ENCODE measurements at regions not wholly inside any gene's neighbourhood (a gene's known extent, or its start where the extent isn't known, plus 50 kb on each side); places are given as distances from the start of the nearest gene placed in this dataset.

DNA sequence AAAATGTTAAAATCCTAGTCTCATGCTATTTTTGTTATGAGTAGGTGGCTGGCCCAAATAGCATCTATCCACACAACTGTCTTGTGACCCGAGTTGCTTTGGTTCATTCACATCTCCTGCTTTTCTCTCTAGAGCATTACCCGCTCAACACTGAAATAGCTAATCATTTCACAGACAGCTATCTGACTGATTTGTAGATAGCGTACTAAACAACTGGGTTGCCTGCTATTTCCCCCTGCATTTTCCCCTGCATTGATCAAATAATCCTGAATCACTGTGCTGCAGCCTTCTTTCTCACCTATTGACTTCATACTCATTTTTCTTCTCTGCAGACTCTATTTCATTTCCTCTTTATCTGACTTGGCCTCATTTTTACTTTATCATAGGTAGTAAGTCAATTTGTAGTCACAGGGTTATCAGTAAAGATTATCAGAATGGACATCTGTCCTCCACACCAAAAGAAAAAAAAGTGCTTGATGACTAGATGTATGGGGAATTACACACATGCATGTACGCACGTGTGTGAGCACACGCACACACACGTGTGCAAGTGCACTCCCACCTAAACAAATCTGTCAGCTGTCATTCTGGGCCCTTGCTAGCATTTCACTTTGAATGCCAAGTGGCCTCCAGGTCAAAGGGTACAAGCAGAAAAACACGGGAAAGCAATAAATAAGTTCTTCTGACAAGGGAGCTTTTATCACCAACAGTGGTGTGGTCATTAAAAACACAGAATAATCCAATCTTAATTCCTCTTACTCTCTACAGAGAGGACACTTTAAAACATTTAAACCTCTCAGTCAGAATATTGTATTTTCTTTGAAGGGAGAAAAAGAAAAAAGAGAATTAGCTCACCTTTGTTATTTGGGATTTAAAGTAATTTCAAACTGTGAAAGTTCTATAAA is 501.6 kb downstream of the EFNA5 start:
- DNase-seq, result no peak
- H3K27me3 ChIP-seq, result no peaks in the 10 kb centered on the region
- H3K36me3 ChIP-seq, result no peaks in the 10 kb centered on the region
- ATAC-seq, result no peak
- TF ChIP-seq, protein P1, sequence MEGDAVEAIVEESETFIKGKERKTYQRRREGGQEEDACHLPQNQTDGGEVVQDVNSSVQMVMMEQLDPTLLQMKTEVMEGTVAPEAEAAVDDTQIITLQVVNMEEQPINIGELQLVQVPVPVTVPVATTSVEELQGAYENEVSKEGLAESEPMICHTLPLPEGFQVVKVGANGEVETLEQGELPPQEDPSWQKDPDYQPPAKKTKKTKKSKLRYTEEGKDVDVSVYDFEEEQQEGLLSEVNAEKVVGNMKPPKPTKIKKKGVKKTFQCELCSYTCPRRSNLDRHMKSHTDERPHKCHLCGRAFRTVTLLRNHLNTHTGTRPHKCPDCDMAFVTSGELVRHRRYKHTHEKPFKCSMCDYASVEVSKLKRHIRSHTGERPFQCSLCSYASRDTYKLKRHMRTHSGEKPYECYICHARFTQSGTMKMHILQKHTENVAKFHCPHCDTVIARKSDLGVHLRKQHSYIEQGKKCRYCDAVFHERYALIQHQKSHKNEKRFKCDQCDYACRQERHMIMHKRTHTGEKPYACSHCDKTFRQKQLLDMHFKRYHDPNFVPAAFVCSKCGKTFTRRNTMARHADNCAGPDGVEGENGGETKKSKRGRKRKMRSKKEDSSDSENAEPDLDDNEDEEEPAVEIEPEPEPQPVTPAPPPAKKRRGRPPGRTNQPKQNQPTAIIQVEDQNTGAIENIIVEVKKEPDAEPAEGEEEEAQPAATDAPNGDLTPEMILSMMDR (IDR thresholded peaks at IDR 0.05), result no peak
- intact Hi-C loops (cut with DNase I), result no loop called here
- H3K4me3 ChIP-seq, result no peak overlapping the region
- no peaks in the 10 kb centered on the region for H3K4me1 ChIP-seq
- peaks cover 4% of the 10 kb centered on the region for H3K9me3 ChIP-seq
- H3K27ac ChIP-seq, result no peak overlapping the region

DNA sequence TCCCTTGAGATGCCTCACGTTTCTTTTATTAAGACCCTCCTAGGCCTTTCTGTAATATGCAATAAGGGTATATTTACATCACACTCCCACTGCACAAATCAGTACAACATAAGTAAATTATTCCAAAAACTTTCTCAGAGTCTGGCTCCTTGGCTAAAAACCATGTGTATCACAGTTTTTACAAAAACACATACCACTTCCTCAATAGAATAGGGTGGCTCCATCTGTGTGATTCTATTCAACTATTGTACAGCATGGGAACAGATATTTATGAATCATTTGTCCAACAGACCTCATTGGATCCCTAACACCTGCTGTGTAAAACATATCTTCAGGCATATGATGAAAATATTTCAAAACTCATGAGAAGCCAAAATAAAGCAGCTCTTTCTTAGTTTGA is 502.7 kb downstream of the EFNA5 start:
- TF ChIP-seq, protein P1 (IDR thresholded peaks at IDR 0.05), result no peak
- H3K4me1 ChIP-seq, result no peaks in the 10 kb centered on the region
- H3K36me3 ChIP-seq, result no peaks in the 10 kb centered on the region
- intact Hi-C loops (cut with DNase I), result no loop called here
- no peak overlapping the region for H3K27ac ChIP-seq
- DNase-seq (no peak), ATAC-seq (no peak)
- peaks cover 4% of the 10 kb centered on the region for H3K9me3 ChIP-seq
- H3K4me3 ChIP-seq, result no peak overlapping the region
- no peaks in the 10 kb centered on the region for H3K27me3 ChIP-seq

DNA sequence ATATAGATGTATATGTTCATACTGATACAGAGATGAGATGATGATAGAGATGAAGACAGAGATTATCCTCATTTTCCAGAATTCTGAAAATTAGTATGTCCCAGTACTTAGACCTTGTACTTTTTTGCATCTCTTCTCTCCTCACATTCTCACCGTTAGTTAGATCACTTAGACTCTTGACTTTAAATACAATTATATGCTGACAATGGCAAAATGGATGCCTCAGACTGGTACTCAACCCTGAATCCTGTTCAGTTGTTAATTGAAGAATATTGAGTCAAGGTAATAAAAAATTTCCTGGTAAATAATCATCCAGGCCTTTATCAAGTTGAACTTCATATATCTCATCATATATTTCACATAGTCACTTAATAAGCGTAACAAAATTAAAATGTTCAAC is 505.4 kb downstream of the EFNA5 start:
- Histone ChIP-seq H3K9me3 (no peaks in the 10 kb centered on the region), H3K4me3 (no peak overlapping the region), H3K4me1 (no peaks in the 10 kb centered on the region), H3K27me3 (no peaks in the 10 kb centered on the region), H3K27ac (no peak overlapping the region), H3K36me3 (no peaks in the 10 kb centered on the region)
- DNase-seq (no peak), ATAC-seq (no peak)
- TF ChIP-seq, protein P1 (IDR thresholded peaks at IDR 0.05), result no peak
- intact Hi-C loops (cut with DNase I), result no loop called here

DNA sequence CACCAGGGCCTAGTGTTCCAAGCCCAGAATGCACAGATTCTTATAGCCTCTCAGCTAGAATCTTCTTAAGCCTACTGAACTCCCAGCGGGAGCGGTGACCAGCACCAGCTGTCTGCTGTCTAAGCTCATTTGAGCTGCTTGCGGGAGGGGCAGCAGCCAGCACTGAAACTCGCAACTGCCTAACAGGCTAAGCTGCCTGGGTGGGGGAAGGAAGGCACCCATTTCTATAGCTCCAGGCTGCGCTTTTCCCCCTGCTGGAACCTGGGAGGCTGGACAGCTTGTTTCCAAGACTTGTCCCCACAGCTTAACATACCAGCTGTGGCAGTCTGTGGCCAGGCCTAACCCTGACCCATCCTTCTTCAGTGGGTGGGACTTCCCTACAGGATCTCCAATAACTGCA is 512.9 kb downstream of the EFNA5 start:
- ATAC-seq, result no peak
- no peak overlapping the region for H3K4me3 ChIP-seq
- H3K27me3 ChIP-seq, result no peaks in the 10 kb centered on the region
- H3K27ac ChIP-seq, result no peak overlapping the region
- H3K36me3 ChIP-seq, result no peaks in the 10 kb centered on the region
- no peak for DNase-seq
- no peaks in the 10 kb centered on the region for H3K4me1 ChIP-seq
- intact Hi-C loops (cut with DNase I), result no loop called here
- H3K9me3 ChIP-seq, result no peaks in the 10 kb centered on the region
- TF ChIP-seq, protein P1 (IDR thresholded peaks at IDR 0.05), result no peak

DNA sequence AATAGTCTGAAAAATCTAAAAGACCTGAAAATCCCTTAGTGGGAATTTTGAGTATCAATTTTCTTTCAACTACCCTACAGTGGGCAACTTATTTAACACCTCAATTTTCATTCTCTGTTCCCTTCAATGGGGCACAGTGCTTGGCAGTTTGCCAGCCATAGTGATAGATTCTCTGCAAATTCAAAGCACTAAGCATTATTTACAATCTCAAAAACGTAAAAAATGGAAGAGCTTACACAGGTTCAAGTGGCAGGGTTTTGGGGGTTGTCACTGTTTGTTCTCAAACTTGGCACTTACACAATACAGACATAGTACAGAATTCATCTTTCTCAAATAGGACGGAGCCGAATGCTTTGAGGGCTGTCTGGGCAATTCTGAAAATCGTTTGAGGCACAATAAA is 515.0 kb downstream of the EFNA5 start:
- no peaks in the 10 kb centered on the region for H3K4me1 ChIP-seq
- H3K27me3 ChIP-seq, result no peaks in the 10 kb centered on the region
- intact Hi-C loops (cut with DNase I), result no loop called here
- H3K9me3 ChIP-seq, result no peaks in the 10 kb centered on the region
- TF ChIP-seq, protein P1 (IDR thresholded peaks at IDR 0.05), result no peak
- no peak overlapping the region for H3K4me3 ChIP-seq
- ATAC-seq (no peak), DNase-seq (no peak)
- no peaks in the 10 kb centered on the region for H3K36me3 ChIP-seq
- no peak overlapping the region for H3K27ac ChIP-seq
